Rectal smooth muscle tissue (tissue), 1 donor: ENCODE measurements at regions not wholly inside any gene's neighbourhood (a gene's known extent, or its start where the extent isn't known, plus 50 kb on each side); places are given as distances from the start of the nearest gene placed in this dataset.
"Not testable (repeated sequence)": the region's sequence is repeated elsewhere in the genome, so short reads cannot be mapped to it uniquely, and the experiment has no call there.

ENCODE experiments used
- H3K27ac ChIP-seq: one replicate; pipeline ENCODE4 v1.7.0; 2013; ENCODE audit warnings: low read depth, low read length, inconsistent platforms
- H3K27me3 ChIP-seq: one replicate; pipeline ENCODE4 v1.7.0; 2013; ENCODE audit warnings: low read length; ENCODE audit not compliant: control insufficient read depth, insufficient read depth
- H3K36me3 ChIP-seq: one replicate; pipeline ENCODE4 v1.7.0; 2013; ENCODE audit warnings: low read length; ENCODE audit not compliant: control insufficient read depth, insufficient read depth
- H3K4me1 ChIP-seq: one replicate; pipeline ENCODE4 v1.7.0; 2013; ENCODE audit warnings: low read length; ENCODE audit not compliant: control insufficient read depth, insufficient read depth
- H3K4me3 ChIP-seq: one replicate; pipeline ENCODE4 v1.7.0; 2013; ENCODE audit warnings: low read length
- H3K9ac ChIP-seq: one replicate; pipeline ENCODE4 v1.7.0; 2013; ENCODE audit warnings: low read length

- not testable (repeated sequence) for H3K27me3 ChIP-seq, H3K4me1 ChIP-seq, H3K9ac ChIP-seq, H3K4me3 ChIP-seq, H3K27ac ChIP-seq, H3K36me3 ChIP-seq
Observed at GRCh38 chr1:146883190-146883589, 54.9 kb upstream of the NBPF12 start.

DNA sequence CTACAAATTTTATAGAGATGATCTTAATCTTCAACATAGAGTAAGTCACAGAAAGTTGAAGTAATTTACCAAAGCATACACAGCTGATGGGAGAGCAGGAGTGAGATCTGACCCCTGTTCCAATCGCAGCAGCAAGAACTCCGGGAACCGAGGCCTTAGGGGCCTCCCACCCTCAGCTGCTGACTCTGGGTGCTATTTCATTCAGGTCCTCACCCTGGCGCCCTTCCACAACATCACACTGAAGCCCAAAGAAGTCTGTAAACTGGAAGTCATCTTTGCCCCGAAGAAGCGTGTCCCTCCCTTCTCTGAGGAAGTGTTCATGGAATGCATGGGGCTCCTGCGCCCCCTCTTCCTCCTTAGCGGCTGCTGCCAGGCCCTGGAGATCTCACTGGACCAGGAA is 57.0 kb upstream of the NBPF12 start:
- not testable (repeated sequence) for H3K4me3 ChIP-seq, H3K4me1 ChIP-seq, H3K9ac ChIP-seq, H3K27me3 ChIP-seq, H3K27ac ChIP-seq, H3K36me3 ChIP-seq

DNA sequence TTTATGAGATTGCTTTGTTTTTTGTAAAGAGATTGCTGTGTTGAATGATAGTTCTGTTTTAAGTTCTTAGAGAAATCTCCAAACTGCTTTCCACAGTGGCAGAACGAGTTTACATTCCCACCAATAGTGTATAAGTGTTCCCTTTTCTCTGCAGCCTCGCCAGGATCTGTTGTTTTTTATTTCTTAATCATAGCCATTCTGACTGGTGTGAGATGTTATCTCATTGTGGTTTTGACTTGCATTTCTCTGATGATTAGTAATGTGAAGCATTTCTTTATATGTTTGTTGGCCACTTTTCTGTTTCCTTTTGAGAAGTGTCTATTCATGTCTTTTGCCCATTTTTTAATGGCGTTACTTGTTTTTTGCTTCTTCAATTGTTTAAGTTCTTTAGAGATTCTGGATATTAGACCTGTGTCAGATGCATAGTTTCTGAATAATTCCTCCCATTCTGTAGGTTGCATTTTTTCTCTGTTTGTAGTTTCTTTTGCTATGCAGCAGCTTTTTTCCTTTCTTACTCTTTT is 74.3 kb upstream of the NBPF12 start:
- H3K4me1 ChIP-seq, H3K36me3 ChIP-seq, H3K4me3 ChIP-seq, H3K27ac ChIP-seq, H3K27me3 ChIP-seq, H3K9ac ChIP-seq: not testable (repeated sequence)

- H3K36me3 ChIP-seq, H3K4me1 ChIP-seq, H3K9ac ChIP-seq, H3K27me3 ChIP-seq, H3K4me3 ChIP-seq, H3K27ac ChIP-seq: not testable (repeated sequence)
Observed at GRCh38 chr1:146853147-146853546, 85.0 kb upstream of the NBPF12 start.

DNA sequence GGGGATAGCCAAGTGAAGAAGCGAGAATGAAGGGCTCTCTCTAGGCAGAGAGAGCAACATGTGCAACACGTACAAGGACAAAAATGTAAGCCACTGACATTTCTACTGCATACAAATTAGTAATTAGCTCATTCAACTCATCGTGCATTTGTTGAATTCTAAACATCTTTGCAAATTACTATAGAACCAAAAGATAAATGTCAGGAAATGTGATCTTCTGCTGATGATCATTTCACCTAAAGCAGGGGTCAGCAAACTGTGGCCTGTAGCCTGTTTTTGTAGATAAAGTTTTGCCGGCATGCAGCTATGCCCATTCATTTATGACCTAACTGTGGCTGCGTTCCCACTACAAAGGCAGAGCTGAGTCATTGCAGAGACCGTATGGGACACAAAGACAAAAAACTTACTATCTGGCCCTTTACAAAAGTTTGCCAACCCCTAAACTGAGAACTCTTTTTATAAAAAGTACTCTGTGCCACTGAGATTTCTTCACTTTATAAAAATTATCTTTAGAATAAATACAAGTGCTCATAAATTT is 87.7 kb upstream of the NBPF12 start:
- H3K4me3 ChIP-seq, H3K36me3 ChIP-seq, H3K4me1 ChIP-seq, H3K9ac ChIP-seq, H3K27ac ChIP-seq, H3K27me3 ChIP-seq: not testable (repeated sequence)

DNA sequence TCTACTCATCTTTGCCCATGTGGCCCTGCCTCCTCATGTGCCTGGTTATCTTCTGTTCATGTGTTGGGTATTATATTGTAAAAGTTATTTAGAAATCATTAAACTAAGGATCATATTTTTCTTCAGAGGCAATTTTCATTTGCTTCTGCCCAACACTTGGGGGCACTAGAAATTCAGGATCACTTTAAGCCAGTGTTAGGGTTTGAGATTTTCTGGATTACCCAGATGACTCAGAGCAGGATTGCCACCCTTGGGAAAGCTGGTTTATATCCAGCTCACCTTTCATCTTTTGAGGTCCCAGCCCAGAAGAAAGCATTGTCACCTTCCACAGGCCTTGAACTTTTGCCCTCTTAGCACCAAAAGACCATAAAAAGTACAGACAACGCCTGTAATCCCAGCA is 99.4 kb upstream of the NBPF12 start:
- H3K4me3 ChIP-seq, H3K36me3 ChIP-seq, H3K4me1 ChIP-seq, H3K27me3 ChIP-seq, H3K9ac ChIP-seq, H3K27ac ChIP-seq: not testable (repeated sequence)

GRCh38 chr1:146826957-146827356 is 111.2 kb upstream of the NBPF12 start:
- H3K9ac ChIP-seq, H3K4me1 ChIP-seq, H3K27me3 ChIP-seq, H3K4me3 ChIP-seq, H3K36me3 ChIP-seq, H3K27ac ChIP-seq: not testable (repeated sequence)

- not testable (repeated sequence) for H3K9ac ChIP-seq, H3K4me3 ChIP-seq, H3K27me3 ChIP-seq, H3K36me3 ChIP-seq, H3K4me1 ChIP-seq, H3K27ac ChIP-seq
Observed at GRCh38 chr1:146794236-146794635, 143.9 kb upstream of the NBPF12 start.

- H3K36me3 ChIP-seq, H3K4me3 ChIP-seq, H3K4me1 ChIP-seq, H3K27ac ChIP-seq, H3K27me3 ChIP-seq, H3K9ac ChIP-seq: not testable (repeated sequence)
Observed at GRCh38 chr1:146792725-146793124, 145.4 kb upstream of the NBPF12 start.

DNA sequence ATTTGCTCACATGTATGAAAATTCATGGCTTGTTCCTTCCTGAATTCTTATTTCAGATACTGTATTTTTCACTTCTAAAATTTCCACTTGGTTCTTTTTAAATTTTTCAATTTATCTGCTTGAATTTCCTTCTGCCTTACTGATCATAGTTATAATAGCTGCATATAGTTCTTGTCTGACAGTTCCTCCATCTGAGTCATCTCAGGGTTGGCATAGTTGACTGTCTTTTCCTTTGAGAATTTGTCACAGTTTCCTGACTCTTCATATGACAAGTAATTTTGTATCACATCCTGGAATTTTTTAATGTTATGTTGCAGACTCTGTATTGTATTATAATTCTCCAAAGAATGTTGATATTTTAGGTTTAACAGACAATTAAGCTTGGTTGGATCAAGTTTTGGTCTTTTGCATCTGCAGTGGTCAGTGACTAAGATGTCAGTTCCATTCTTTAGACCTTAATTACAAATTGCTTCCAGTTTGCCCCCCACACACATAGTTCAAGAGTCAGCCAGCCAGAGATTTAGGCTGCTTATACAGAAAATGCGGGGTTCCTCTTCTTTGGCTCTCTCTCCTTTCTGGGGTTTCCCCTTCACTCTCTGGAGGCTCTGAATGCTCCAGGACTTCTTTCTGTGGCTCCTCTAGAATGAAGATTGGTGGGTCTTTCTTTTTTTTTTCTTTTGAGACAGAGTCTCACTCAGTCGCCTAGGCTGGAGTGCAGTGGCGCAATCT is 153.7 kb upstream of the NBPF12 start:
- H3K27ac ChIP-seq, H3K4me1 ChIP-seq, H3K36me3 ChIP-seq, H3K9ac ChIP-seq, H3K4me3 ChIP-seq, H3K27me3 ChIP-seq: not testable (repeated sequence)

GRCh38 chr1:146781235-146781634 is 156.9 kb upstream of the NBPF12 start:
- H3K4me3 ChIP-seq = not testable (repeated sequence)

GRCh38 chr1:146777826-146778602 is 160.1 kb upstream of the NBPF12 start:
- H3K4me1 ChIP-seq, H3K9ac ChIP-seq, H3K27me3 ChIP-seq, H3K36me3 ChIP-seq, H3K4me3 ChIP-seq, H3K27ac ChIP-seq: not testable (repeated sequence)

More at GRCh38 chr1:146781235-146781634, 156.9 kb upstream of the NBPF12 start:
- H3K9ac ChIP-seq, H3K4me1 ChIP-seq, H3K27ac ChIP-seq, H3K36me3 ChIP-seq, H3K27me3 ChIP-seq: not testable (repeated sequence)

- not testable (repeated sequence) for H3K27me3 ChIP-seq, H3K9ac ChIP-seq, H3K4me1 ChIP-seq, H3K27ac ChIP-seq, H3K36me3 ChIP-seq, H3K4me3 ChIP-seq
Observed at GRCh38 chr1:146774988-146775387, 163.1 kb upstream of the NBPF12 start.
